GM12872 (cell line): ENCODE measurements at regions not wholly inside any gene's neighbourhood (a gene's known extent, or its start where the extent isn't known, plus 50 kb on each side); places are given as distances from the start of the nearest gene placed in this dataset.

Source experiments
- CTCF ChIP-seq: IDR thresholded peaks from 3 replicates; pipeline ENCODE4 v1.5.1; 2011; ENCODE audit warnings: low read depth, mild to moderate bottlenecking, low read length, moderate library complexity; ENCODE audit not compliant: insufficient read depth

GRCh38 chr3:181086011-181086410 lies 96.5 kb upstream of the DNAJC19 start:
- no peak for TF ChIP-seq CTCF

GRCh38 chr3:181081930-181082329 lies 92.4 kb upstream of the DNAJC19 start:
- no peak for TF ChIP-seq CTCF

GRCh38 chr3:181076558-181076957 lies 87.0 kb upstream of the DNAJC19 start:
- TF ChIP-seq CTCF: no peak

GRCh38 chr3:181075098-181075497 lies 85.6 kb upstream of the DNAJC19 start:
- TF ChIP-seq CTCF: no peak

- TF ChIP-seq CTCF: no peak
Observed at GRCh38 chr3:181066143-181067087, 76.9 kb upstream of the DNAJC19 start.

GRCh38 chr3:181056136-181056732 lies 66.7 kb upstream of the DNAJC19 start:
- no peak for TF ChIP-seq CTCF

GRCh38 chr3:181054538-181054937 lies 65.0 kb upstream of the DNAJC19 start:
- TF ChIP-seq CTCF: no peak
